CD4-positive, alpha-beta T cell treated with Interleukin-15 for 4 hours (primary cell): ENCODE measurements at regions not wholly inside any gene's neighbourhood (a gene's known extent, or its start where the extent isn't known, plus 50 kb on each side); places are given as distances from the start of the nearest gene placed in this dataset.

Experiments
- DNase-seq: peaks from one replicate; pipeline ENCODE4 v3.0.0-alpha.2; 2020; ENCODE audit warnings: low spot score

DNA sequence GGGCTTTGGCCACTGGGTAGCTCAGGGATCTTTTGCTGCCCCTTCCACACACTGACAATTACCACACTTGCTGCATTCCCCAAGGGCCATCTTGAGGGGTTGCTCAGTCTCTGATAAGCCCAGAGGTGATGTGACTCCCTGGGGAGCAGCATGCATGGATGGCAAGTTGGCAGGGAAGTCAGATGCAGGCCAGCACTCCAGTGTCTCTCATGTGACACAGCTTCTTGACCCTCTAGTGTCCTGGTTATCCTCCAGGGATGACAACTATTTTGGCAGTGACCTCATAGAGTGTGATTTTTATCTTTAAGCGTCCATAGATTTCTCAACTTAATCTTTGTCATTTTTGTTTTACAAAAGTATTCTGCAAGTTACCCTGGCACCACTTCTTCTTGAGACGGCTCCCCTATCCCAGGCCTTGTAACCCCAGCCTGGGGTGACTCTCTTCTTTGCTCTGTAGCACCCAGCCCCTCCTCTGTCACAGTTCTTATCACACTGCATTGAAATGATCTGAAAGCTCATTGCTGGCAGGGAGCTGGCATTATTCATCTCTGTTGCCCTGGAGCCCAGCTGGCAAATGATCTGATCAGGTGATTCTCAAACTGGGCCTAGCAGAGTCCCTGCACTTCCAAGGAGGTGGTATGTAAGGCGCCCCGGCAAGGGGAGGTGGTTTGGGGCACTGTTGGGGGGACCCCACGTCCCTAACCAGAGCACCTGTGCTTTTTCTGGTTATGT, 72.6 kb downstream of the TENT5C start:
- DNase-seq = no peak

DNA sequence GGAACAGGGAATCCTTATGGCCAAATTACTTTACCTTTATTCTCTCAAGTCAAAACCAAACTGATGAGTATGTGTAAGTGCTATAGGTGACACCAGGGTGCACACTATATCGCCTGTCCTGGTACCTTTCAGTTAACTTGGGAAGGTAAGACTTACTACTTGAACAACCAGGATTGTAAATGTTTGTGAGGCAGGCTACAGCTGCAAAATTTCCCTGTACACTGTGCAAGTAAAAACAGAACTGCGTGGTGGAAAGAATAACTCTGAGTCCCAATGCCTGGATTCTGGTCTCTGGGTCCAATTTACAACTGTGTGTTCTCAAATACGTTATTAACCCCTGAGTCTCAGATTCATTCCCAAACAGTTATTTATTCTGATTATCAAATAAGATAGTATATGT, 73.5 kb downstream of the TENT5C start:
- DNase-seq = no peak

DNA sequence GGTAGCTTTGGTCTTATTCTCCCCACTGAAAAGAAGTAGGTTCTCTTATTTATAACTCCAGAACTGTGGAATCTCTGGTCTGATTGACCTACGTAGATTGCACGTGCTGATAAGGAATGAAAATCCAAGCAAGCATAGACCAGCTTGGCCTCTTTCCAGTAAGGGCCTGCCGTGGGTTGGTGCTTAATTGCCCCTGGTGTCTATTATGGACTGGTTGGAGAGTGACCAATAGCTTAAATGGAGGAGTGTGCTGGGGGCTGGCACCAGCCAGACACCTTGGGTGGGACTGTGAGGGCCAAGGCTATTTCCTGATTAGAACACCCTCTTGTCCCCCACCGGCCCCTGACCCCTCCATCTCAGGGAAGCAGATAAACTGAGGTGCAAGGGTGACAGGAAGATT, 74.0 kb downstream of the TENT5C start:
- no peak for DNase-seq

DNA sequence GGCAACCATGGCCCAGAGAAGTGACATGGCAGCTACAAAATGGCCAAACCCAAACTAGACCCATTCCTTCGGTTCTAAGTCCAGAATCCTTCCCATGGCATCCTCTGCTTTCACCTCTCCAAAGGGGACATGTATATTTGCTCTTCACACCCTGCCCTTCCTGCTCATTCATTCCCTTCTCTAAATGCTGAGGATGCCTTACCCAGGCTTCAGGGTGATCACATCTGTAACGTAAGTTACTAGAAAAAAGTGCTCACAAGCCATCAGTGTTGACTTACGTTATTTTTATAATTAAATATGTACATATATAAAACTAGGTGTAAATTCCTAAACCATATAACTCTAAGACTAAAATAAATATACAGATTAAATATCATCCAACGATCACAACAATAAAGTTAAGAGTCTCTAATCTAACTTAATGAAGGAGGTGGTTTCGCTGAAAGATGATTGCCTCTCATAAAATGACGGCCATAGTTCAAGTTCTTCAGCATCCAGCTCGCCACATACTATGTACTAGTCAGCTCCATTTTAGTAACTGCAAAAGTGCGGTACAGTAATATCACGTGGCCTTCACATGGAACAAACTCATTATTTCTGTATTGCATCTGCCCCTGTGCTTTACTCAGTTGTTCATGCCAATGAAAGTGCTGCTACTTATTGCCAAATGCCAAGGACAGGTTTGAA, 74.6 kb downstream of the TENT5C start:
- DNase-seq = no peak

DNA sequence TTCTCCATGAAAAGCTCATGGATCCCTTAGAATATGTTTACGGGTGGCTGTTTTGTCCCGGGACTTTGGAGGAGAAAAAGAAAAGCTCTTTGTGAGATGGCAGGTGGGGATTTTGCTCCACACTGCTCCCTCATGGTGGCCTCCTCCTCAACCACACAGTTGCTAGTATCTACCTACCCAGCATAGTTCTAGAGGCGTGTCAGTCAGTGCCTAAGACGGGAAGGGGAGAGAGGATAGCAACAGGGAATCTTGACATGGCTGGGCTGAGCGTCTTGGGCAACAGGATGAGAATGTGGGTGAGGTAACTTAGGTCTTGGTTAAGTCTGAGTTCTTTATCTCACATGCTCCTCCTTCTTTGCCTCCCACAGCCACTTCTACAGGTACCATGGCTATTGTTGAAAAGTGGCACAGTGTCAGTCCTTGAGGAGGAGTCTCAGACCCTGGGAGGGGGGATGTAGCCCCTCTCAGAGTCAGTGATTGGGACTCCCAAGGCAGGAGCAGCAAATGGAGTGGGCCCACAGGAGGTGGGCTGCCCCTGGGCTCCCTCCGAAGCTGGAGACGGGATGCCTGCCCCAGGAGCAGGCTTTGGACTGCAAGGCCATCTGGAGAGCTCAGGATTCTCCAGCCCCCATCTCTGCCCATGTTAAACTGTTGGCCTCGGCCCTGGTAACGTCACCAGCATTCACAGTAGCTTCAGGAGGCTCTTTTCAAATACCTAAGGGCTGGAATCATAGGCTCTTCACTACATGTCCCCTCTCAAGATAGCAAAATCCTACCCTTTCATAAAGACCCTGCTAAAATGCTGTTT, 75.4 kb downstream of the TENT5C start:
- no peak for DNase-seq

DNA sequence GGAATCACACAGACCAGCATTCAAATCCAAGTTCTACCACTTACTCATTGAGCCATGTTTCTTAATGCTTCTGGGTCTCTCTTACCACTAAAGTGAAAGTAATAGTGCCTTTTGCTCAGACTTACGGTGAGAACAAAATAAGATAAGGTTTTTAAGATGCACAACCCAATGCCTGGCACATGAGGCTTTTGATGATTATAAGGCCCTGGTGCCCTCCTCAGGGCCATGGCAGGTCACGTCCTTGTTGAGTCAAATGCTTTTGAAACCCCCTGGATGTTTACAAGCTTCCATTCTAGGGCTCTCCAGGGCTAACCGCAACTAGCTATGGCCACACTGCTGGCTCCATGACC, 76.0 kb downstream of the TENT5C start:
- no peak for DNase-seq

DNA sequence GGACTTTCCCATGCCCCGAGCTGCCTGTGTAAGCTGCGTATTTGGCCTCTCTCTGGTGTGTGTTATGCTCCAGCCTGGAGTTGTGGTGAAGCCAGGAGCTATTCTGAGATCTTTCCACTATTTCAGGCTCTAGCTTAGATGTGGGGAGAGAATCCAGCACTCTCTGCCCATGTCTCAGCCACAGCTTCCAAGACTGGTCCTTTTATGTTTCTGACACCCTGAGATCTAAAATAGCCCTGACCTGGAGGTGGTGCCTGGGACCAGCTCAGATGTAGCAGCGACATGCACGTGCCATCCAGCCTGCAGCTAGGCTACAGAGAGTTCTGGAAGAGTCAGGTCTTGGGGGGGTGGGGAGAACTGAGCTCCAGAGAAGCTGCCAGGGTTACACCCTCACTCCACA, 76.5 kb downstream of the TENT5C start:
- DNase-seq = no peak

DNA sequence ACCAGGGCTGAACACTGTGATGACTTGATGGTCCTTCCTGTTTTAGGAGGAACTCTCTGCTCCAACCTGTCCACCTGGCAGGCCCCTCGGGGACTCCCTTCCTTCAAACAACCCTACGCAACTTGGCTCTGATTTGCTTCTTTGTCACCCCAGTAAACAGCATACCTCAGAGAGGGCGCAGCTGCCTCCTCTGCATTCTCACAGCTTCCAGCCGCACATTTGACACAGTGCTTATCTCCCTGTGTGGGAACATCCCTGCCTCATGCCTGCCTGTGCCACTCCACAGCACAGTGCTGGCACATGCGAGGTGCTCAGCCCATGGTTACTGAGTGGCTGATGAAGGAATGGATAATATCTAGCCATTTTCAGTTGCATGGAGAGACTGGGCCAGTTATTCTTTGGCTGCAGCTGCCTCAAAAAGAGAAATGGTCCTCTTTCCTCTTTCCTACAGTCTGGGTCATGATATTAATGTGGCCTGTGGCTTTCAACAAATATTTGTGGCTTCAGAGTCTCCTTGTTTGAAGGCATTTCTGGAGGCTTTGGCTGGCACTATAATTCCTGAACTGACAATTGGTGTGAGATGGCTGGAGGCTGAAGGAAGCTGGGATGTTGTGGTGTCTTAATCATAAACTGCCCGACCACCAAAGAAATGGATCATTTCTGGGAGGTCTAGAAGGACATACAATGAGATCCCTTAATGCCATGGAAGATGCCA, 77.9 kb downstream of the TENT5C start:
- DNase-seq = no peak

DNA sequence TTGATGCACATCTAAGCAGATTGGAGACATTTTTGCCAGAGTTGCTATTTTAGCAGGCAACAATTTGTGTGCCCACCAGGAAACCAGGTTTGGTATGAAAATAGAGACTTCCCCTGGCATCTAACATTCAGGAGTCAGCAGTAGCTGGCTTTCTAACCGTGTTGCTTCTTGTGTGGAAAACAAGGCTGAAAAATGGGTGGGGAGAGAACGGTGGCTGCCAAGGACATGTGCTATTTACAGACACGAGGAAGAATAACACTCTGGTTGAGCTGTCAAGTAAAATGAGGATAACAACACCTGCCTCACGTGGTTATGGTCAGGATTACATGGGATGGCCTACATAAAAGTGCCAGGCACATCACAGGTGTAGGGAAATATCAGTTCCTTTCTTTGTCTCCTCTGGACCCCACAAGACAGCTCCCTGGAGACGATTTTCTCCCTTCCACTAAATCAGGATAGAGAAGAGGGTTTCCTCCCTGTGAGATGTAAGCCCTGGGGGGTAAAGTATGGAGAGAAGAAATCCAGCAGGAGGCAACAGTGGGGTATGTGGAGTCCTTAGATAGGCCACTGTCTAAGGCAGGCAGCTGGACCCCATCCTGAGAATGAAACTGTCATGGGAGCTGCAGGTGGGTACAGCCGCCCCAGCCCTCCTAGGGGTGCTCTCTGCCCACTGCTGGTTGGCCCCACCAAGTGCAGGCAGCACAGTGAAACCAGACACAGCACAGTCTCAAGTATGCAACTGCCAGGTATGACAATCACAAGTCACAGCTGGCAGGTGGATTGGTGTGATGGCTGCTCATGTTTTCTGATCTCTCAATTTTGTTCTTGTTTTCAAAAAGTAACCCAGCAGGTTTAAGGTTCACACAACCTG, 80.3 kb downstream of the TENT5C start:
- no peak for DNase-seq

DNA sequence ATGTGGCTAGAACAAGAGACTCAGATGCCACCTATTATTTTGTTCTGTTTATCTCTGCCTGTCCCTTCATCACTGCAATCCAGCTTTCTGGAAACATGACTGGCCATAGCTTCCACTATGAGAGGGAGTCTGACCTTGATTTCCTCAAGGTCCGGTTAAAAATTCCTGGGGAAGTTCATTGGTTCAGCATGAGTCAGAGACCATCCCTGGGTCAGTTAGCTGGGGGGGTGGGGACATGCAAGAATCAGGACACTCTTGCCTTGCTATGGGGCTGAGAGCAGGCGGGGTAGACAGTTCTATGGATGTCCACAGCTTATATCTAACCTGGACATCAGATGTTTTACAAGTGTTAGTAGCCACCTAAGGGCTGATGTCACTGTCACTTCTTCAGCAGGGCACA, 81.1 kb downstream of the TENT5C start:
- DNase-seq = no peak

DNA sequence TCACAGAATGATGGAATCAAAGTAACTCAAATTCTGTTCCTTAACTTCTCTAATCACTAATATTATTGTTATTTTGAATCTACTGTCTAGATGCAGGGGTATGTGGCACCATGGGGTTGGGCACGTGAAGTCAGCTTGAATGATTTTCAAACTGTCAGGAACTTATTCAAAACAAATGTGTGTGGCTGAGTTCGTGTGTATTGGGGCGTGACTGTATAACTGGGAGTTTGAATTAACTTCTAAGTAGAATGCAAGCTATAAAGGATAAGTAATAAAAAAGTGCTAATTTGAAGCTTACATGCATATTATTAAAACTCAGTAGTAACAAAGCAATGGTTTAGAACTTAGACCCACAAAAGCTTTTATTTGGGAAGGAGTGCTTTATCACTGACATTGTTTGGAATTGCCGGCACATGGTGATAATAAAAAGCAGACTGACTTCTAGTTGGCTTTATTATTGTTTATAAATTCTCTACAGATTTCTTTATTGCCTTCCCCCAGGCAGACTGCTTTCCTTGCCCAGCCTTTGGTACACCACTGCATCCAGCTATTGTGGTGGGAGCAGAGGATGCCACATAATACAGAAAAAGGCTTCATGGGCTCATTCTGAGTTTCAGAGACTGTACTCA, 84.3 kb downstream of the TENT5C start:
- no peak for DNase-seq

DNA sequence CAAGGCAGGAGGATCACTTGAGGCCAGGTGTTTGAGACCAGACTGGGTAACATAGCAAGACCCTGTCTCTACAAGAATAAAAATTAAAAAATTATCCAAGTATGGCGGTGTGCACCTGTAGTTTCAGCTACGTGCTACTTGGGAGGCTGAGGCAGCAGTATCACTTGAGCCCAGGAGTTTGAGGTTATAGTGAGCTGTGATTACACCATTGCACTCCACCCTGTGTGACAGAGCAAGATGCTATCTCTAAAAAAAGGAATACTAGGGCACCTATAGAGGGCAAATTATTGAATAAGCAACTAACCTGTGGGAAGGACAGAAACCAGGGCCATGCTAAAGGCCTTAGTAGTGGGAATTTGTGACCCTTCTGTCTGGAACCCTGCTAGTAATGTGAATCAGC, 86.1 kb downstream of the TENT5C start:
- DNase-seq = no peak

DNA sequence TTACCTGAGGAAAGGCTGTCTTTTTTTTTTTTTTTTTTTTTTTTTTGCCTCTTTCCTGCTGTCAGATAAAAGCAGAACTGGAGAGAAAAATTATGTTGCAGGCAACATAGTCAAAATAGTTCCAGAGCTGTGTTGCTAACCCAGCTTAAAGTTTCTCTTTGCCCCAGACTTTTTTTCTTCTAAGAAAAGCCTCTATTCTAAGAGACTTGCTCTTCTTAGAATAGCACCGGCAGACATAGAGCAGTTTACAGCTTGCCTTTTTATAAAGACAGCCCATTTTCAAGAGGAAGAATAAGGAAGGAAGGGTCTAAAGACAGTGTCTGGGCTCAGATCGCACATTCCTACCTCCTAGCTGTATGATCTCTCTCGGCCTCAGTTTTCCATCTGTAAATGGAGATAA, 88.7 kb downstream of the TENT5C start:
- DNase-seq = no peak

DNA sequence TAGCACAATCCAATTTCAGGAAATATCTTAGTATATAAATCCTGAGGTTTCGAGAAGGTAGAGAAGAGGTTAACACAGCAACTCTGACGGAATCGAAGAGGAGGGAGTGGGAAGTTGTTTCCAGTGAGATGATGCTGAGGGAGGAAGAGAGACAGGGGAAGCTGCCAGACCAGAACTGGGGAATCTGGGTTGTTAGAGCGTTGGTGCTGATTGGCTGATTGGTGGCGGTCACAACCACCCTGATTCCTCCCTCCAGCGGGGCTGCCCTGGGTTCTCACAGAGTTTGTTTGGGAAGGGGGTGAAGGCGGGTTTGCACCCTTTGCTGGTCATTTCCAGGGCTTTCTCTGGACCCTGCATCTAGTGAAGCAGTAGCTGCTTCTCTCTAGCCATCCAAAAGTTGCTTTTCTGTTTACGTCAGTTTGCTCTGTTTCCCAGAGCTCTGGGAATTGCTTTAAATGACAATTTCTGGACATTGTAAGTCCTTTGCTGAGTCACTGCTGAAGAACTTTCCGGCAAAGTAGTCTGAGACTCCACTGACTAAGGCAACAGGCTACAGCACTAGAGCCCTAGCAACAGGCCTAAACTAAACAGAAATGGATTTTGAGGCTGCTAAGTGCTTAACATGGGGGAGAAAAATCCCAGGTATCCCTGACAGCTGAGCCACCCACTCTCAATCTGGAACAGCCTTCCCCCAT, 90.1 kb downstream of the TENT5C start:
- no peak for DNase-seq

DNA sequence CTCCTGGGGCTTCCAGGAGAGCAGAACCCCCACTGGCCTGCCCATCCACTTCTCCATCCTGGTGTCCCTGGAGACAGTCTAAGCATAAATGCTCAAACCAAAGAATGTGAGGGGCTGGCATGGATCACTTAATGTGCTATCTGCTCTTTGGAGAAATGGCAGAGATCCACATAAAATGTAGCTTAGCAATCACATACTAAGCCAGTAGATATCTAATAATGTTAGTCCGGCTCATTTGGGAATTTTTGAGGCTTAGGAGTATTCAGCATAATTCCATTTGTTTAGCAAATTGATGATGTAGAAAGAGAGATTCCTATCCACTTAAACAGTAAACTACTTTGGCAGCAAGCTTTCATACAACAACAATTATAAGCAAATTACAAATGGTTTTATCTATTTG, 90.7 kb downstream of the TENT5C start:
- no peak for DNase-seq

DNA sequence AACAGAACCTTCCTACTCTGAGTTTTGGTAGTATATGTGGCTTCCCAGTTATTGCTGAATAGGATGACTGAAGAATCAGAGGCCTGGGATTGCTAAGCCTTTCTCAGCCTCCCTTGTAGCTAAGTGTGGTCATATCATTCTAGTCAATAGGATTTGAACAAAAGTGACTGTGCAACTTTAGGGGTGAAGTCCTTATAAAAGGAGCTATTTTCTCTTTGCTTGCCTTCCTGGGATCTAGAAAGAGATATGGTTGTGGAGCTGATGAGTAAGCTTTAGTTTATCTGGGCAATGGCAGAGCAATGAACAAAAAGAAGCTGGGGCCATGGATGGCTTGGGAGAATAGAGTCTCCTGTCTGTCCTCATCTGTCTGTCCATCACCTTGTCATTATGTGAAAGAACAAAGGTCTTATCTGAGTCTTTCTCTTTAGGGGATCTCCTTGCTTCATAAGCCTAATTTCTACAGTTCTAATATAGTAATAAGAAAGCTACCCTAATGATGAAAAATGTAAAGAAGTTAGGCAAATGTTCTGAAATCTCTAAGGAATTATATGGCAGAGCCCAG, 91.5 kb downstream of the TENT5C start:
- no peak for DNase-seq

DNA sequence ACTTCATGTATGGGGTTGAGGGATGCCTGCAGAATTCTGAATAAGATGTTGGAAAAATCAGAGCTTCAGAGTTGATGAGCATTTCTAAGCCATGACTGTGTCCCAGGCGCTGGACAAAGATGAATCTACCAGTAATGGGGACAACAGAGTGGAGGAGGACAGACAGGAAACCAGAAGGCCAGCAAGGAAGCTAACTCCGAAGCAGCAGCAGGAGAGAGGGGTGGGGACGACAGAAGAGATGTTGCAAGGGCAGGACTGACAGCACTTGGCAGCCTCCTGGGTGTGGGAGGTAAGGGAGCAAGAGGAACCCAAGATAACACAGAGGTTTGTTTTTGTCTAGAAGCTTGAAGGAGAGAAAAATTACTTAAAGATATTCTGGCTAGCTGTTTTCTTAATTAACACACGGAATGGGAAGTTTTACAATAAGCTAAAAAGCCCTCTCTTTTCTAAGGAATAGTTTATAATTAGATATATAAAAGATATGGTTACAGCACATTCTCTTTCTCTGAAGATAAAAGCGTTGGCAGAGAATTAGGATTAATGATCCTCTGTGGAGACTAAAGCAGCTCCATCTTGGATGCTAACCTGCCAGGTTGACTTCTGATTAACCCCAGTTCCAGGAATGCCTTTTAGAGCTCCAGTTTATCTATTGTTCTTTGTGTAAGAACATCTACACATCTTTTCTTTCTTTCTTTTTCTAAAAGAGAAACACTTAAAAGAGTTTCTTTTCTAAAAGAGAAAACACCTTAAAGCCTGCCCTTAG, 92.7 kb downstream of the TENT5C start:
- DNase-seq = no peak

DNA sequence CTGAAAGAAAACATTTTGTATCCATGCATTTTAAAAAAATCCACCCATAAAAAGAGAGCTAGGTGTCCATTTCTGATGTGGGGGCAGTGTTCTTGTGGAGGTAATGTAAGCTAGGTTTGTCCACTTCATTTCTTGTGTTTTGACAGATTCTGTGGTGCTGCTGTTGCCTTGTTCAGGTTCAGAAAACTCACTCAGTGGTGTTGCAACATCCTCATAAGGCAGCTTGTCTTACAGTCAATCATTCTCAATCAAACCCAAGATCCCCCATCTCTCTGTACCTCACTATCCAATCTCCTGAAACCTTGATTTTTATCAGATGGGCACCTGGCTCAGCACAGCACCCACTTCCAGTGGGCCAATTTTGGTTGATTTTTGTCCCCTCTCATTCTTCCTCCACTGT, 94.1 kb downstream of the TENT5C start:
- DNase-seq = no peak

DNA sequence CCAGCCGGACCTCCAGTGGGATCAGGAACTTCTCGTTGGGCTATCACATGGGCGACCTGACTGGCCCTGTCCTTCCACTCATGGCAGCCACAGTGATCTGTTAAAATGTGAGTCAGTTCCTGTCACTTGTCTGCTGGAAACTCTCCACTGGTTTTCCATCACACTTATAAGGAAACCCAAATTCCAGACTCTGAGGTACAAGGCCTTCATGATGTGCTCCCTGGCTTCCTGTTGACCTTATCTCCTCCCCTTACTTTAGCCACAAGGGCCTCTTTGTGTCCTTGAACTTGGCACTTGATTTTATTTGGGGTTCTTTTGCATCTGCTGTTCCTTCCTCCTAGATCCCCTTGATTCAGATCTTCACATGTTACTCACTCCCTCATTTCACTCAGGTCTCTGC, 96.8 kb downstream of the TENT5C start:
- DNase-seq = no peak
